Sigmoid colon (tissue), 6 donors: ENCODE measurements at regions not wholly inside any gene's neighbourhood (a gene's known extent, or its start where the extent isn't known, plus 50 kb on each side); places are given as distances from the start of the nearest gene placed in this dataset.
"Not testable (repeated sequence)": the region's sequence is repeated elsewhere in the genome, so short reads cannot be mapped to it uniquely, and the experiment has no call there.

Experiments
- DNase-seq: peaks from one replicate; pipeline ENCODE4 v3.0.0-alpha.2; 2019
- H3K27ac ChIP-seq, 4 donors: fragments of 200-600 bp; sonication (generic); one replicate each; pipeline ENCODE4 v1.5.1; 2016 to 2019; ENCODE audit warnings: mild to moderate bottlenecking in 1 of 4
- H3K27me3 ChIP-seq, 3 donors: fragments of 200-600 bp; sonication (generic); one replicate each; pipeline ENCODE4 v1.5.1; 2019; ENCODE audit warnings: mild to moderate bottlenecking in 1 of 3
- H3K36me3 ChIP-seq, 4 donors: fragments of 200-600 bp; sonication (generic); one replicate each; pipeline ENCODE4 v1.5.1; 2016 to 2019
- H3K4me1 ChIP-seq, 4 donors: fragments of 200-600 bp; sonication (generic); one replicate each; pipeline ENCODE4 v1.5.1; 2017 to 2019
- H3K4me3 ChIP-seq, 4 donors: fragments of 200-600 bp; sonication (generic); one replicate each; pipeline ENCODE4 v1.5.1; 2017 to 2019; ENCODE audit warnings: mild to moderate bottlenecking in 2 of 4, moderate library complexity in 1 of 4
- H3K9me3 ChIP-seq, 4 donors: fragments of 200-600 bp in 3 of 4; sonication (generic) in 3 of 4; one replicate each; pipeline versions ENCODE4 v1.5.1 to v1.6.1; 2013 to 2019
- EP300 ChIP-seq, 4 donors: sonication (generic); formaldehyde crosslinking; IDR thresholded peaks; one replicate each; pipeline ENCODE4 v1.6.1; 2017; ENCODE audit warnings: antibody characterized with exemption in 4 of 4
- POLR2A ChIP-seq, 2 donors: fragments of 450-650 bp; IDR thresholded peaks; one replicate each; pipeline ENCODE4 v1.6.1; 2016; ENCODE audit warnings: antibody characterized with exemption in 2 of 2, mild to moderate bottlenecking in 2 of 2, moderate library complexity in 2 of 2
- POLR2AphosphoS5 ChIP-seq, 4 donors: sonication (generic); formaldehyde crosslinking; IDR thresholded peaks; one replicate each; pipeline ENCODE4 v1.6.1; 2017; ENCODE audit warnings: antibody characterized with exemption in 4 of 4
- WGBS, 2 donors: extraction: QIAGEN DNeasy Blood & Tissue Kit; methylation state at CpG; one replicate each; pipeline ENCODE4 v1.1.7; 2013; 5-methylcytosine and 5-hydroxymethylcytosine counted together
- intact Hi-C: fragments of 100-400 bp; cut with DNase I; formaldehyde crosslinking; loops from one replicate; pipeline ENCODE4 v1.15.1; 2023
- TF ChIP-seq, protein P1 (sequence below), 4 experiments: fragments of 450-650 bp in 3 of 4; fragments of 200-600 bp in 1 of 4; IDR thresholded peaks; one replicate each; pipeline ENCODE4 v1.5.1; 2016 to 2019; ENCODE audit warnings: antibody characterized with exemption in 4 of 4, mild to moderate bottlenecking in 3 of 4, moderate library complexity in 2 of 4
- donor health status: healthy with polysubstance abuse.
- donor health status: healthy.

DNA sequence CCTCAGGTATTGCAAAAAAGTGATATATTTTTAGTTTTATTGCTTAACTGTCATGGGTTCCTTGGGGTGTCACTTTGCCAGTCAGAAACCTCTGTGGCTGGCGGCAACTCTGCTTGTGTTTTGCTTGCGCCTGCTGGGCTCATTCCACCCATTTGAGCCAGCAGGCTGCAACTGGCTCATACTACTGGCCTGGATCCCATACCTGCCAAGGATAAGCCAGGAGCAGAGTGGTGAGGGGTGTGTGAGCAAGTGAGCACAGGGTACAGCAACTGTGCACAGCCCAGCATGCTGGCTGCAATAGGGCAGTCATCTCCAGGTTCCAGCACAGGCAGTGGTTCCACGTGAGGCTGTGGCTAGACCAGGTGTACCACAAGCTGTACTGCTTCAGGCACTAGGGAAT is 687.5 kb downstream of the NYAP2 start:
- Histone ChIP-seq H3K27me3 (no peaks in the 10 kb centered on the region), H3K9me3 (no peaks in the 10 kb centered on the region), H3K27ac (no peak overlapping the region), H3K4me3 (no peak overlapping the region), H3K36me3 (no peaks in the 10 kb centered on the region), H3K4me1 (no peaks in the 10 kb centered on the region)
- intact Hi-C loops = no loop called here
- no peak for TF ChIP-seq POLR2A (IDR thresholded peaks at IDR 0.05)
- TF ChIP-seq, protein P1, sequence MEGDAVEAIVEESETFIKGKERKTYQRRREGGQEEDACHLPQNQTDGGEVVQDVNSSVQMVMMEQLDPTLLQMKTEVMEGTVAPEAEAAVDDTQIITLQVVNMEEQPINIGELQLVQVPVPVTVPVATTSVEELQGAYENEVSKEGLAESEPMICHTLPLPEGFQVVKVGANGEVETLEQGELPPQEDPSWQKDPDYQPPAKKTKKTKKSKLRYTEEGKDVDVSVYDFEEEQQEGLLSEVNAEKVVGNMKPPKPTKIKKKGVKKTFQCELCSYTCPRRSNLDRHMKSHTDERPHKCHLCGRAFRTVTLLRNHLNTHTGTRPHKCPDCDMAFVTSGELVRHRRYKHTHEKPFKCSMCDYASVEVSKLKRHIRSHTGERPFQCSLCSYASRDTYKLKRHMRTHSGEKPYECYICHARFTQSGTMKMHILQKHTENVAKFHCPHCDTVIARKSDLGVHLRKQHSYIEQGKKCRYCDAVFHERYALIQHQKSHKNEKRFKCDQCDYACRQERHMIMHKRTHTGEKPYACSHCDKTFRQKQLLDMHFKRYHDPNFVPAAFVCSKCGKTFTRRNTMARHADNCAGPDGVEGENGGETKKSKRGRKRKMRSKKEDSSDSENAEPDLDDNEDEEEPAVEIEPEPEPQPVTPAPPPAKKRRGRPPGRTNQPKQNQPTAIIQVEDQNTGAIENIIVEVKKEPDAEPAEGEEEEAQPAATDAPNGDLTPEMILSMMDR (IDR thresholded peaks at IDR 0.05) = no peak
- no peak for TF ChIP-seq POLR2AphosphoS5 (IDR thresholded peaks at IDR 0.05)
- no peak for TF ChIP-seq EP300 (IDR thresholded peaks at IDR 0.05)
- WGBS, 2 donors = 92 to 96% methylated on average over 3 of the region's 3 CpGs
- no peak for DNase-seq

GRCh38 chr2:226086190-226086589 is 686.7 kb downstream of the NYAP2 start:
- Histone ChIP-seq H3K36me3 (no peaks in the 10 kb centered on the region), H3K4me1 (no peaks in the 10 kb centered on the region), H3K27ac (no peak overlapping the region), H3K9me3 (no peaks in the 10 kb centered on the region), H3K4me3 (no peak overlapping the region), H3K27me3 (no peaks in the 10 kb centered on the region)
- DNase-seq = no peak
- intact Hi-C loops = no loop called here
- TF ChIP-seq EP300 (IDR thresholded peaks at IDR 0.05) = no peak
- TF ChIP-seq, protein P1 (IDR thresholded peaks at IDR 0.05) = no peak
- no peak for TF ChIP-seq POLR2AphosphoS5 (IDR thresholded peaks at IDR 0.05)
- WGBS, 2 donors = 6 to 29% methylated on average over 1 of the region's 1 CpG

DNA sequence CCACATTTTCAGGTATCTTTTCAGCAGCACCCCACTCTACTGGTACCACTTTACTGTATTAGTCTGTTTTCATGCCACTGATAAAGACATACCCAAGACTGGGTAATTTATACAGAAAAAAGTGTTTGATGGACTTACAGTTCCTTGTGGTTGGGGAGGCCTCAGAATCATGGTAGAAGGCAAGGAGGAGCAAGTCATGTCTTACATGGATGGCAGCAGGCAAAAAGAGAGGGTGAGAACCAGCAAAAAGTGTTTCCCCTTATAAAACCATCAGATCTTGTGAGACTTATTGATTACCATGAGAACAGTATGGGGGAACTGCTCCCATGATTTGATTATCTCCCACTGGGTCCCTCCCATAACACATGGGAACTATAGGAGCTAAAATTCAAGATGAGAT is 685.9 kb downstream of the NYAP2 start:
- H3K4me1 ChIP-seq, intact Hi-C loops, DNase-seq, H3K27me3 ChIP-seq, H3K27ac ChIP-seq, H3K36me3 ChIP-seq, H3K4me3 ChIP-seq, H3K9me3 ChIP-seq: not testable (repeated sequence)

DNA sequence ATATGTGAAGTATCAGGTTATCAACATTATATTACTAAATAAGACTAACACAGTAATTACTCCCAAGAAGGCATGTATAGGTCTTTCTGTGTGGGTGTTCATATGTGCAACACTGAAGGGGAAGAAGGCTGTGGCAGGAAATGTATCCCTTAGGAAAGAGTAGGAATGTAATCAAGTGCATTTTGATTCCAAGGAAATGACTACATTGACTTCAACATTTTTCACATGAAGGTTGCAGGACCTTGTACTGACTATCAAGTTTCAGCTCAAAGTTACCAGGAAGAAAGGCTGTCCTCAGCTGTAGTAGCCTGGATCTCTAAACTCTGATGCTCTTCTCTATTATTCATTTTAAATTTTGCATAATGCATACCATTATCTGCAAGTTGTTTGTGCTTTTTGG is 680.8 kb downstream of the NYAP2 start:
- no peaks in the 10 kb centered on the region for H3K36me3 ChIP-seq
- no peaks in the 10 kb centered on the region for H3K9me3 ChIP-seq
- no peaks in the 10 kb centered on the region for H3K27me3 ChIP-seq
- no peak overlapping the region for H3K27ac ChIP-seq
- peaks cover 0 to 12% (median 0%) of the 10 kb centered on the region in 4 donors for H3K4me1 ChIP-seq
- no peak overlapping the region for H3K4me3 ChIP-seq
- TF ChIP-seq, protein P1 (IDR thresholded peaks at IDR 0.05) = no peak
- no peak for TF ChIP-seq POLR2AphosphoS5 (IDR thresholded peaks at IDR 0.05)
- no peak for TF ChIP-seq POLR2A (IDR thresholded peaks at IDR 0.05)
- no peak for TF ChIP-seq EP300 (IDR thresholded peaks at IDR 0.05)
- intact Hi-C loops = no loop called here
- DNase-seq = no peak

DNA sequence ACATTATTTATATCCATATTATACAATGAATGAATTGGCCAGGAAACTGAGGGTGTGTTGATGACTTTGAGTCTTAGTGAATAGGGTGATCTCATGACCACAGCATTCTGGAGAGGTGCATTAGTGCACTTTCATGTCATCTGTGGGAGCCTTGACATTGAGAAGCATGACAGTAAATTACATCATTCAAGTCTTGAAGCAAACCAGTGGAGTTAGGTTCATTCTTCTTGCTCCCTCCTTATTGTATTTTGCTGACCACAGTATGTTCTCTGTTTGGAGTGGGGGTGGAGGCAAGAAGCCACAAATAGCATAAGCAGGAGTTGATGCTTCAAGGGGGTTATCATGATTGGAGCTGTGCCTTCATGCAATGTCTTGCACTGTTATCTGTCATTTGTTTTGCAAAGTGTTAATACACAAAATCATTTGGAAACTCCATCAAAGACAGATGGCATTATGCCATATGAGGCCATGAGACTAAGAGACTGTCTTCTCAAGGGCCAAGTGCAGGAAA is 680.2 kb downstream of the NYAP2 start:
- intact Hi-C loops = no loop called here
- TF ChIP-seq, protein P1 (IDR thresholded peaks at IDR 0.05) = no peak
- Histone ChIP-seq H3K27ac (no peak overlapping the region), H3K36me3 (no peaks in the 10 kb centered on the region), H3K27me3 (no peaks in the 10 kb centered on the region), H3K9me3 (no peaks in the 10 kb centered on the region), H3K4me3 (no peak overlapping the region), H3K4me1 (peaks cover 0 to 12% (median 0%) of the 10 kb centered on the region in 4 donors)
- DNase-seq = no peak
